Cerebellar cortex (tissue), 1 donor: ENCODE measurements at regions not wholly inside any gene's neighbourhood (a gene's known extent, or its start where the extent isn't known, plus 50 kb on each side); places are given as distances from the start of the nearest gene placed in this dataset.

Source experiments
- DNase-seq: peaks from one replicate; pipeline ENCODE4 v3.0.0-alpha.2; 2015; ENCODE audit warnings: low spot score

GRCh38 chr5:22998362-22998761, 145.2 kb upstream of the CDH12 start:
- no peak for DNase-seq

- DNase-seq, result no peak
Measured at GRCh38 chr5:22988937-22989336, 135.8 kb upstream of the CDH12 start.

GRCh38 chr5:22986281-22986680, 133.1 kb upstream of the CDH12 start:
- DNase-seq, result no peak

- no peak for DNase-seq
Measured at GRCh38 chr5:22985446-22985845, 132.3 kb upstream of the CDH12 start.

- DNase-seq, result no peak
Measured at GRCh38 chr5:22970956-22971618, 117.9 kb upstream of the CDH12 start.

- no peak for DNase-seq
Measured at GRCh38 chr5:22970491-22970890, 117.3 kb upstream of the CDH12 start.

- no peak for DNase-seq
Measured at GRCh38 chr5:22968386-22968785, 115.2 kb upstream of the CDH12 start.

GRCh38 chr5:22965960-22966359, 112.8 kb upstream of the CDH12 start:
- no peak for DNase-seq

GRCh38 chr5:22964632-22965031, 111.5 kb upstream of the CDH12 start:
- DNase-seq, result no peak

- no peak for DNase-seq
Measured at GRCh38 chr5:22958462-22959262, 105.5 kb upstream of the CDH12 start.

GRCh38 chr5:22947921-22948320, 94.8 kb upstream of the CDH12 start:
- no peak for DNase-seq

- DNase-seq, result no peak
Measured at GRCh38 chr5:22938362-22938761, 85.2 kb upstream of the CDH12 start.

- DNase-seq, result no peak
Measured at GRCh38 chr5:22928821-22929482, 75.8 kb upstream of the CDH12 start.

- DNase-seq, result no peak
Measured at GRCh38 chr5:22926574-22926973, 73.4 kb upstream of the CDH12 start.

- DNase-seq, result no peak
Measured at GRCh38 chr5:22918511-22918910, 65.4 kb upstream of the CDH12 start.

- no peak for DNase-seq
Measured at GRCh38 chr5:22916393-22916792, 63.2 kb upstream of the CDH12 start.

GRCh38 chr5:22911019-22911418, 57.9 kb upstream of the CDH12 start:
- DNase-seq, result no peak

GRCh38 chr5:22910523-22910922, 57.4 kb upstream of the CDH12 start:
- no peak for DNase-seq

- DNase-seq, result no peak
Measured at GRCh38 chr5:22908586-22908985, 55.4 kb upstream of the CDH12 start.

- no peak for DNase-seq
Measured at GRCh38 chr5:22908129-22908528, 55.0 kb upstream of the CDH12 start.
